MM.1S (cell line): ENCODE measurements at regions not wholly inside any gene's neighbourhood (a gene's known extent, or its start where the extent isn't known, plus 50 kb on each side); places are given as distances from the start of the nearest gene placed in this dataset.

Source experiments
- DNase-seq: peaks from one replicate; pipeline ENCODE4 v3.0.0-alpha.2; 2015
- H2AFZ ChIP-seq: fragments of 300-600 bp; sonication (generic); 2 replicates; pipeline ENCODE4 v1.6.0; 2016; ENCODE audit warnings: antibody characterized with exemption, low read length
- H3F3A ChIP-seq: fragments of 300-600 bp; sonication (generic); 2 replicates; pipeline ENCODE4 v1.6.1; 2016; ENCODE audit warnings: mild to moderate bottlenecking, antibody characterized with exemption, low read length, moderate library complexity, mixed read lengths; ENCODE audit not compliant: insufficient read depth
- H3K27ac ChIP-seq: fragments of 300-600 bp; sonication (generic); 2 replicates; pipeline ENCODE4 v1.5.1; 2016; ENCODE audit warnings: mild to moderate bottlenecking, low read length
- H3K27me3 ChIP-seq: fragments of 300-600 bp; sonication (generic); replicated peaks from 2 replicates; pipeline ENCODE4 v1.6.0; 2016; ENCODE audit warnings: low read length; ENCODE audit not compliant: insufficient read depth
- H3K36me3 ChIP-seq: fragments of 300-600 bp; sonication (generic); replicated peaks from 2 replicates; pipeline ENCODE4 v1.6.1; 2016; ENCODE audit warnings: mild to moderate bottlenecking, low read length, mixed read lengths; ENCODE audit not compliant: insufficient read depth
- H3K4me1 ChIP-seq: fragments of 300-600 bp; sonication (generic); 2 replicates; pipeline ENCODE4 v1.6.1; 2016; ENCODE audit warnings: low read length, mixed read lengths
- H3K4me2 ChIP-seq: fragments of 300-600 bp; sonication (generic); 2 replicates; pipeline ENCODE4 v1.6.0; 2016; ENCODE audit warnings: low read depth, low read length
- H3K4me3 ChIP-seq: fragments of 300-600 bp; sonication (generic); 2 replicates; pipeline ENCODE4 v1.5.1; 2016; ENCODE audit warnings: low read length, mixed read lengths
- H3K79me2 ChIP-seq: fragments of 300-600 bp; sonication (generic); 2 replicates; pipeline ENCODE4 v1.6.1; 2016; ENCODE audit warnings: mixed run types, low read length, mixed read lengths
- H3K9ac ChIP-seq: fragments of 300-600 bp; sonication (generic); 2 replicates; pipeline ENCODE4 v1.6.1; 2016; ENCODE audit warnings: low read length, mixed read lengths
- H3K9me2 ChIP-seq: fragments of 300-600 bp; sonication (generic); replicated peaks from 2 replicates; pipeline ENCODE4 v1.6.1; 2016; ENCODE audit warnings: mild to moderate bottlenecking, low read length, mixed read lengths; ENCODE audit not compliant: insufficient read depth
- H3K9me3 ChIP-seq: fragments of 300-600 bp; sonication (generic); replicated peaks from 2 replicates; pipeline ENCODE4 v1.6.1; 2016; ENCODE audit warnings: mild to moderate bottlenecking, low read length, mixed read lengths; ENCODE audit not compliant: insufficient read depth
- H4K20me1 ChIP-seq: fragments of 300-600 bp; sonication (generic); 2 replicates; pipeline ENCODE4 v1.6.1; 2016; ENCODE audit warnings: mild to moderate bottlenecking, low read length, moderate library complexity, mixed read lengths; ENCODE audit not compliant: insufficient read depth
- EZH2 ChIP-seq: fragments of 300-600 bp; sonication (generic); optimal IDR thresholded peaks from 2 replicates; pipeline ENCODE3; 2017; ENCODE audit warnings: low read depth, mild to moderate bottlenecking, antibody characterized with exemption, low read length, mixed read lengths
- EZH2phosphoT487 ChIP-seq: fragments of 300-600 bp; sonication (generic); IDR thresholded peaks from 2 replicates; pipeline ENCODE4 v1.6.1; 2018; ENCODE audit warnings: antibody characterized with exemption, low read length
- TF ChIP-seq, protein P1 (sequence below): fragments of 300-600 bp; sonication (generic); IDR thresholded peaks from 2 replicates; pipeline ENCODE4 v1.5.1; 2016; ENCODE audit warnings: antibody characterized with exemption, low read length, mixed read lengths

- Histone ChIP-seq H3K4me2 (no peak overlapping the region), H3K4me1 (no peaks in the 10 kb centered on the region), H3F3A (no peaks in the 10 kb centered on the region), H3K79me2 (no peaks in the 10 kb centered on the region), H3K9me2 (no peaks in the 10 kb centered on the region), H3K27me3 (no peaks in the 10 kb centered on the region), H3K9ac (no peak overlapping the region), H3K4me3 (no peak overlapping the region), H2AFZ (no peak overlapping the region), H3K27ac (no peak overlapping the region), H3K9me3 (no peaks in the 10 kb centered on the region), H3K36me3 (no peaks in the 10 kb centered on the region), H4K20me1 (no peaks in the 10 kb centered on the region)
- TF ChIP-seq EZH2phosphoT487: no peak
- no peak for TF ChIP-seq EZH2
- TF ChIP-seq, protein P1, sequence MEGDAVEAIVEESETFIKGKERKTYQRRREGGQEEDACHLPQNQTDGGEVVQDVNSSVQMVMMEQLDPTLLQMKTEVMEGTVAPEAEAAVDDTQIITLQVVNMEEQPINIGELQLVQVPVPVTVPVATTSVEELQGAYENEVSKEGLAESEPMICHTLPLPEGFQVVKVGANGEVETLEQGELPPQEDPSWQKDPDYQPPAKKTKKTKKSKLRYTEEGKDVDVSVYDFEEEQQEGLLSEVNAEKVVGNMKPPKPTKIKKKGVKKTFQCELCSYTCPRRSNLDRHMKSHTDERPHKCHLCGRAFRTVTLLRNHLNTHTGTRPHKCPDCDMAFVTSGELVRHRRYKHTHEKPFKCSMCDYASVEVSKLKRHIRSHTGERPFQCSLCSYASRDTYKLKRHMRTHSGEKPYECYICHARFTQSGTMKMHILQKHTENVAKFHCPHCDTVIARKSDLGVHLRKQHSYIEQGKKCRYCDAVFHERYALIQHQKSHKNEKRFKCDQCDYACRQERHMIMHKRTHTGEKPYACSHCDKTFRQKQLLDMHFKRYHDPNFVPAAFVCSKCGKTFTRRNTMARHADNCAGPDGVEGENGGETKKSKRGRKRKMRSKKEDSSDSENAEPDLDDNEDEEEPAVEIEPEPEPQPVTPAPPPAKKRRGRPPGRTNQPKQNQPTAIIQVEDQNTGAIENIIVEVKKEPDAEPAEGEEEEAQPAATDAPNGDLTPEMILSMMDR: no peak
- DNase-seq: no peak
Measured at GRCh38 chr10:8216893-8217292, 162.4 kb downstream of the GATA3 start.

DNA sequence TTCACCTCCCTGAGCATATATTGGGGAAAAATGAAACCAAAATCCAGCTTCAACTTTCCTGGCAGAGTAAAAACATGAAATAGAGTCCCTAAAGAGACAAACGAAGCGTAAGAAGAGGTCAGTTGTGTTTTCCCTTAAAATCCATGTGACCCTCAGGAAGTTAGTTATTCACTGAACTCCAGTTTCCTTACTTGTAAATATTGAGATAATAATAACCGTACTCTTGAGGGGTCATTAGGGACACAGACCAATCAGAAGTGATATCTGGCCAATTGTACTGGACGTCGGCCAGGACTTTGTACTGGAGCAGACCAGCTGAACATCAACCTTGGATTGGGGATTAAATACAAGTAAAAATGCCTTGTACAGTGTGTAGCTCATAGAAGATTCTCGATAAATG, 167.0 kb downstream of the GATA3 start:
- Histone ChIP-seq H3K79me2 (no peaks in the 10 kb centered on the region), H3K9me3 (no peaks in the 10 kb centered on the region), H3F3A (no peaks in the 10 kb centered on the region), H3K27ac (no peak overlapping the region), H3K27me3 (no peaks in the 10 kb centered on the region), H3K4me1 (no peaks in the 10 kb centered on the region), H3K9ac (no peak overlapping the region), H3K9me2 (no peaks in the 10 kb centered on the region), H3K4me2 (no peak overlapping the region), H3K4me3 (no peak overlapping the region), H3K36me3 (no peaks in the 10 kb centered on the region), H2AFZ (no peak overlapping the region), H4K20me1 (no peaks in the 10 kb centered on the region)
- TF ChIP-seq EZH2 (no peak), EZH2phosphoT487 (no peak)
- TF ChIP-seq, protein P1: no peak
- DNase-seq: no peak

GRCh38 chr10:8224591-8224990, 170.1 kb downstream of the GATA3 start:
- DNase-seq: no peak
- H3K9me3 ChIP-seq: no peaks in the 10 kb centered on the region
- no peaks in the 10 kb centered on the region for H3K27me3 ChIP-seq
- 0 out of 2 replicates have a peak, but pooled peaks cover 2% of the 10 kb centered on the region for H3K4me1 ChIP-seq
- H3K9ac ChIP-seq: no peak overlapping the region
- no peak overlapping the region for H3K27ac ChIP-seq
- H3K4me2 ChIP-seq: no peak overlapping the region
- no peaks in the 10 kb centered on the region for H4K20me1 ChIP-seq
- H3K9me2 ChIP-seq: no peaks in the 10 kb centered on the region
- no peaks in the 10 kb centered on the region; the same call in 1 of the 2 replicates for H3F3A ChIP-seq
- H3K36me3 ChIP-seq: no peaks in the 10 kb centered on the region
- TF ChIP-seq, protein P1: no peak
- TF ChIP-seq EZH2 (no peak), EZH2phosphoT487 (no peak)
- no peak overlapping the region for H3K4me3 ChIP-seq
- no peaks in the 10 kb centered on the region for H3K79me2 ChIP-seq
- H2AFZ ChIP-seq: no peak overlapping the region
